Tibial artery (tissue), 4 donors: ENCODE measurements at regions not wholly inside any gene's neighbourhood (a gene's known extent, or its start where the extent isn't known, plus 50 kb on each side); places are given as distances from the start of the nearest gene placed in this dataset.

ENCODE experiments used
- DNase-seq, 2 donors: peaks; one replicate each; pipeline ENCODE4 v3.0.0-alpha.2; 2019
- H3K27ac ChIP-seq, 2 donors: fragments of 200-600 bp; sonication (generic) in 1 of 2; 1 replicate in 1 of 2; 2 replicates in 1 of 2; pipeline ENCODE4 v1.5.1; 2018 to 2019; ENCODE audit warnings: mild to moderate bottlenecking in 1 of 2
- H3K27me3 ChIP-seq, 2 donors: fragments of 200-600 bp; sonication (generic) in 1 of 2; one replicate each; pipeline versions ENCODE4 v1.5.1 to v1.6.0; 2016 to 2019
- H3K36me3 ChIP-seq, 3 donors: fragments of 200-600 bp; sonication (generic) in 2 of 3; one replicate each; pipeline ENCODE4 v1.5.1; 2016 to 2019; ENCODE audit warnings: mild to moderate bottlenecking in 2 of 3
- H3K4me1 ChIP-seq, 4 donors: fragments of 200-600 bp; sonication (generic) in 2 of 4; 1 replicate in 3 of 4; 2 replicates in 1 of 4; pipeline ENCODE4 v1.5.1; 2016 to 2019
- H3K4me3 ChIP-seq, 2 donors: fragments of 200-600 bp; sonication (generic) in 1 of 2; 1 replicate in 1 of 2; 2 replicates in 1 of 2; pipeline ENCODE4 v1.5.1; 2018 to 2019; ENCODE audit warnings: mild to moderate bottlenecking in 2 of 2
- H3K9me3 ChIP-seq, 3 donors: fragments of 200-600 bp; sonication (generic) in 1 of 3; one replicate each; pipeline ENCODE4 v1.5.1; 2016 to 2019
- CTCF ChIP-seq, 2 experiments: fragments of 200-600 bp in 1 of 2; fragments of 450-650 bp in 1 of 2; IDR thresholded peaks; one replicate each; pipeline ENCODE4 v1.5.1; 2017 to 2019; ENCODE audit warnings: antibody characterized with exemption in 2 of 2, mild to moderate bottlenecking in 1 of 2, moderate library complexity in 1 of 2
- intact Hi-C: fragments of 100-400 bp; cut with DNase I; formaldehyde crosslinking; loops from one replicate; pipeline ENCODE4 v1.15.0; 2023; ENCODE audit warnings: low total_unique reads

GRCh38 chr17:77785312-77785905 is 173.1 kb upstream of the TNRC6C start:
- intact Hi-C loops = no loop called here
- no peak overlapping the region for H3K27ac ChIP-seq
- peaks cover 0 to 19% (median 9%) of the 10 kb centered on the region in 4 donors for H3K4me1 ChIP-seq
- H3K4me3 ChIP-seq = no peak overlapping the region
- H3K36me3 ChIP-seq = no peaks in the 10 kb centered on the region
- TF ChIP-seq CTCF (IDR thresholded peaks at IDR 0.05) = no peak
- no peaks in the 10 kb centered on the region for H3K27me3 ChIP-seq
- H3K9me3 ChIP-seq = no peaks in the 10 kb centered on the region
- no peak for DNase-seq

GRCh38 chr17:77786090-77786489 is 172.4 kb upstream of the TNRC6C start:
- no peak for TF ChIP-seq CTCF (IDR thresholded peaks at IDR 0.05)
- Histone ChIP-seq H3K27ac (no peak overlapping the region), H3K9me3 (no peaks in the 10 kb centered on the region), H3K4me1 (peaks cover 0 to 13% (median 4%) of the 10 kb centered on the region in 4 donors), H3K4me3 (no peak overlapping the region), H3K27me3 (no peaks in the 10 kb centered on the region), H3K36me3 (no peaks in the 10 kb centered on the region)
- intact Hi-C loops = no loop called here
- no peak for DNase-seq

GRCh38 chr17:77786740-77787505 is 171.6 kb upstream of the TNRC6C start:
- intact Hi-C loops = no loop called here
- TF ChIP-seq CTCF (IDR thresholded peaks at IDR 0.05) = no peak
- no peak for DNase-seq
- Histone ChIP-seq H3K4me3 (no peak overlapping the region), H3K27me3 (no peaks in the 10 kb centered on the region), H3K4me1 (peaks cover 0 to 8% (median 3%) of the 10 kb centered on the region in 4 donors), H3K9me3 (no peaks in the 10 kb centered on the region), H3K36me3 (no peaks in the 10 kb centered on the region), H3K27ac (no peak overlapping the region)

GRCh38 chr17:77790143-77790829 is 168.2 kb upstream of the TNRC6C start:
- no peak overlapping the region for H3K27ac ChIP-seq
- TF ChIP-seq CTCF (IDR thresholded peaks at IDR 0.05) = no peak
- no peaks in the 10 kb centered on the region for H3K36me3 ChIP-seq
- peaks cover 0 to 6% (median 2%) of the 10 kb centered on the region in 4 donors for H3K4me1 ChIP-seq
- intact Hi-C loops = no loop called here
- H3K4me3 ChIP-seq = no peak overlapping the region
- no peaks in the 10 kb centered on the region for H3K27me3 ChIP-seq
- no peak for DNase-seq
- H3K9me3 ChIP-seq = no peaks in the 10 kb centered on the region

GRCh38 chr17:77792626-77793025 is 165.9 kb upstream of the TNRC6C start:
- no peak for TF ChIP-seq CTCF (IDR thresholded peaks at IDR 0.05)
- no peaks in the 10 kb centered on the region for H3K9me3 ChIP-seq
- no peaks in the 10 kb centered on the region for H3K27me3 ChIP-seq
- H3K4me1 ChIP-seq = peaks cover 0 to 29% (median 20%) of the 10 kb centered on the region in 4 donors
- no peak overlapping the region for H3K27ac ChIP-seq
- H3K4me3 ChIP-seq = no peak overlapping the region
- DNase-seq = no peak
- no peaks in the 10 kb centered on the region for H3K36me3 ChIP-seq
- intact Hi-C loops = no loop called here
